Progenitor cell of endocrine pancreas (in vitro differentiated cells): ENCODE measurements at regions not wholly inside any gene's neighbourhood (a gene's known extent, or its start where the extent isn't known, plus 50 kb on each side); places are given as distances from the start of the nearest gene placed in this dataset.
A peak's percentile ranks its signal among the peaks of the same experiment; 100 is the strongest.
"Not testable (repeated sequence)": the region's sequence is repeated elsewhere in the genome, so short reads cannot be mapped to it uniquely, and the experiment has no call there.

Experiments used
- DNase-seq: peaks from one replicate; pipeline ENCODE4 v3.0.0; 2021; ENCODE audit warnings: low spot score; ENCODE audit not compliant: unreplicated experiment
- H3K27ac Mint-ChIP-seq: 2 replicates; pipeline ENCODE4 v1.8.0; 2021; ENCODE audit warnings: mild to moderate bottlenecking, moderate library complexity, mixed read lengths
- H3K27me3 Mint-ChIP-seq: 2 replicates; pipeline ENCODE4 v1.8.0; 2021; ENCODE audit warnings: mixed read lengths
- H3K36me3 Mint-ChIP-seq: 2 replicates; pipeline ENCODE4 v1.8.0; 2022; ENCODE audit warnings: mixed read lengths; ENCODE audit not compliant: insufficient read depth
- H3K4me1 Mint-ChIP-seq: 2 replicates; pipeline ENCODE4 v1.8.0; 2021; ENCODE audit warnings: low read depth, mixed read lengths
- H3K4me3 Mint-ChIP-seq: 2 replicates; pipeline ENCODE4 v1.8.0; 2021; ENCODE audit warnings: low read depth, mild to moderate bottlenecking, moderate library complexity, mixed read lengths
- H3K9me3 Mint-ChIP-seq: 2 replicates; pipeline ENCODE4 v1.8.0; 2021; ENCODE audit warnings: low read depth, mixed read lengths
- CTCF ChIP-seq: fragments of 200-600 bp; sonication (generic); IDR thresholded peaks from one replicate; pipeline ENCODE4 v1.5.0; 2021; ENCODE audit warnings: antibody characterized with exemption, mild to moderate bottlenecking; ENCODE audit not compliant: unreplicated experiment

DNA sequence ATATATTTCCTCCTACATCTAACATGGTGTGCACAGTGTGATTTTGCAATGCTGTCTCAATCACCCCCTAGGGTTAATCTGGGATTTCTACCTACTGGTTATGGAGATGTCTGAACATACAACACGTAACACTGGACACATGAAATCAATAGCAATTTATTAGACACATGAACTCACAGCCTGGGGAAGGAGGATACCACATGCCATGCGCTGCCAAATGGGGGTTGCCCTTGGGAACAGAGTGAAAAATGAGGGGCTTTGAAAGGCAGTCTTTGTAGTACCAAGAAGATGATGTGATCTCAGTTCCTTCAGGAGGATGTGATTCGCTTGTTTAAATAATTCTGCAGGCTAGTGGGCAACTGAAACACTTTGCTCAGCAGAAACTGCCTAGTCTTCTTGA, 253.6 kb upstream of the LRRC4C start:
- Mint-ChIP-seq H3K9me3 (no peaks in the 10 kb centered on the region), H3K4me3 (no peak overlapping the region), H3K27ac (no peak overlapping the region), H3K27me3 (no peaks in the 10 kb centered on the region), H3K36me3 (no peaks in the 10 kb centered on the region), H3K4me1 (peaks cover 7% of the 10 kb centered on the region)
- no peak for DNase-seq
- TF ChIP-seq CTCF: no peak

- Mint-ChIP-seq H3K9me3 (no peaks in the 10 kb centered on the region), H3K4me1 (peaks cover 7% of the 10 kb centered on the region), H3K36me3 (no peaks in the 10 kb centered on the region), H3K27ac (peak overlapping the region; percentile 33), H3K4me3 (no peak overlapping the region), H3K27me3 (no peaks in the 10 kb centered on the region)
- TF ChIP-seq CTCF: no peak
- no peak for DNase-seq
Measured at GRCh38 chr11:41714101-41714500, 254.6 kb upstream of the LRRC4C start.

DNA sequence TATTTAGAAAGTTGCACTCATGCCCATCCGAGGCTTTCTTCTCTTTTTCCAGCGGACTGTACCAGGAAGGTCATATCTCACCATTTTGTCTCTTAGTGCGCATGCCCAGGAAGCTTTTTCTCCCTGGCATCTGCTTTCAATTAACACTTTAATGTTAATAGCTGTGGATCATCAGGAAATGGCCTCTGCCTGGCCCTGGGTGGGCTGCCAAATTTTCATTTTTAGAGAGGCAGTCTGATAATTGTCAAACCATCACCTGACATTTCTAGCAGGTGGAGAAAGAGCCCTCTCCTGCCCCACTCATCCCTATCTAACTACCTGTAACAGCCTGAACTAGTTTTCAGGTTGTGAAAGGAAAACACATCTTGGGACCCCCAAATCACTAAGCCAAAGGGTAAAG, 257.4 kb upstream of the LRRC4C start:
- no peak overlapping the region for H3K27ac Mint-ChIP-seq

DNA sequence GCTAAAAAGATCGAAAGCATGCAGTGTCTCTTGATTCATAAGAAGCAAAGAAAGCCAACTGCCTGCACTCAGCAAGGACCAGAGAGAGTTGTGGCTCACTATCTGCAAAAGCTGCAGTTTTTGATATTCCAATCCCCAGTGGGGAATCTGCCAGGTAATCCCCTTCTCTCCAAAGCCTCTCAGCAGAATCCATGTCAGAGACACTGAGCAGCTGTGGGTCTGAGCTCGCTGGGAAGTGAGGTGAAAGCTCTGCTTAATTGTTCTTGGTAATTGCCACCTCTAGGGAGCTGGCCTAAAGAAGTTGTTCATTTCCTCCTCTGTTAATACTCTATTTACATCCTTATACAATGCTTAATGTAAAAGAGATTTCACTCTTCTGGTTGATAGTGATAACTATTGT, 261.3 kb upstream of the LRRC4C start:
- H3K36me3 Mint-ChIP-seq: no peaks in the 10 kb centered on the region
- no peak overlapping the region for H3K4me3 Mint-ChIP-seq
- peaks cover 4% of the 10 kb centered on the region for H3K4me1 Mint-ChIP-seq
- no peak for DNase-seq
- no peaks in the 10 kb centered on the region for H3K27me3 Mint-ChIP-seq
- peaks cover 15% of the 10 kb centered on the region for H3K9me3 Mint-ChIP-seq
- no peak for TF ChIP-seq CTCF
- no peak overlapping the region for H3K27ac Mint-ChIP-seq

More for the DNA sequence above, 257.4 kb upstream of the LRRC4C start:
- H3K36me3 Mint-ChIP-seq: no peaks in the 10 kb centered on the region
- H3K9me3 Mint-ChIP-seq: no peaks in the 10 kb centered on the region
- TF ChIP-seq CTCF: no peak
- H3K4me1 Mint-ChIP-seq: peaks cover 7% of the 10 kb centered on the region
- no peak overlapping the region for H3K4me3 Mint-ChIP-seq
- no peaks in the 10 kb centered on the region for H3K27me3 Mint-ChIP-seq
- DNase-seq: no peak

DNA sequence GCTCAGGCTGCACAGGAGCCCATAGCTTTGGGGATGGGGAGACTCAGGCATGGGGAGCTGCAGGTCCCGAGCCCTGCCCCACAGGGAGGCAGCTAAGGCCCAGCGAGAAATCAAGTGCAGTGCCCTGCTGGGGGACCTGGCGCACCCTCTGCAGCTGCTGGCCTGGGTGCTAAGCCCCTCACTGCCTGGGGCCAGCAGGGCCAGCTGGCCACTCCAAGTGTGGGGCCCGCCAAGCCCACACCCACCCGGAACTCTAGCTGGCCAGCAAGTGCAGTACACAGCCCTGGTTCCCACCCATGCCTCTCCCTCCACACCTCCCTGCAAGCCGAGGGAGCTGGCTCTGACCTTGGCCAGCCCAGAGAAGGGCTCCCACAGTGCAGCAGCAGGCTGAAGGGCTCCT, 268.7 kb upstream of the LRRC4C start:
- H3K9me3 Mint-ChIP-seq: peaks cover 15% of the 10 kb centered on the region
- not testable (repeated sequence) for H3K36me3 Mint-ChIP-seq, H3K4me1 Mint-ChIP-seq, DNase-seq, H3K27ac Mint-ChIP-seq, H3K4me3 Mint-ChIP-seq, H3K27me3 Mint-ChIP-seq

GRCh38 chr11:41775296-41775695, 315.8 kb upstream of the LRRC4C start:
- Mint-ChIP-seq H3K27me3 (no peaks in the 10 kb centered on the region), H3K27ac (no peak overlapping the region), H3K4me3 (no peak overlapping the region), H3K9me3 (peaks cover 13% of the 10 kb centered on the region), H3K4me1 (no peaks in the 10 kb centered on the region), H3K36me3 (no peaks in the 10 kb centered on the region)
- TF ChIP-seq CTCF: no peak
- DNase-seq: no peak
